ENCODE measurements at regions not wholly inside any gene's neighbourhood (a gene's known extent, or its start where the extent isn't known, plus 50 kb on each side); places are given as distances from the start of the nearest gene placed in this dataset.

- H3K27ac ChIP-seq, result no peak overlapping the region
These were observed 333.5 kb downstream of the DEPDC1B start for GRCh38 chr5:60366489-60366888.

GRCh38 chr5:60365001-60365400, 335.0 kb downstream of the DEPDC1B start:
- TF ChIP-seq CTCF (IDR thresholded peaks at IDR 0.05) (no peak), ZFX (IDR thresholded peaks at IDR 0.05; ENCODE audit: borderline replicate concordance) (no peak)
- H3K27ac ChIP-seq, result no peak overlapping the region

More at GRCh38 chr5:60366489-60366888, 333.5 kb downstream of the DEPDC1B start:
- TF ChIP-seq ZFX (IDR thresholded peaks at IDR 0.05; ENCODE audit: borderline replicate concordance), result no peak
- no peak for TF ChIP-seq CTCF (IDR thresholded peaks at IDR 0.05)

- H3K27ac ChIP-seq, result no peak overlapping the region
- no peak for TF ChIP-seq ZFX (IDR thresholded peaks at IDR 0.05; ENCODE audit: borderline replicate concordance)
- no peak for TF ChIP-seq CTCF (IDR thresholded peaks at IDR 0.05)
These were observed 337.8 kb downstream of the DEPDC1B start for GRCh38 chr5:60362158-60362557.

GRCh38 chr5:60360355-60360754, 339.6 kb downstream of the DEPDC1B start:
- no peak overlapping the region for H3K27ac ChIP-seq
- TF ChIP-seq ZFX (IDR thresholded peaks at IDR 0.05; ENCODE audit: borderline replicate concordance) (no peak), CTCF (IDR thresholded peaks at IDR 0.05) (no peak)

GRCh38 chr5:60357302-60357701, 342.7 kb downstream of the DEPDC1B start:
- TF ChIP-seq CTCF (IDR thresholded peaks at IDR 0.05) (no peak), ZFX (IDR thresholded peaks at IDR 0.05; ENCODE audit: borderline replicate concordance) (no peak)
- H3K27ac ChIP-seq, result no peak overlapping the region

- no peak overlapping the region for H3K27ac ChIP-seq
- TF ChIP-seq CTCF (IDR thresholded peaks at IDR 0.05) (no peak), ZFX (IDR thresholded peaks at IDR 0.05; ENCODE audit: borderline replicate concordance) (no peak)
These were observed 343.2 kb downstream of the DEPDC1B start for GRCh38 chr5:60356745-60357144.

- no peak overlapping the region for H3K27ac ChIP-seq
- TF ChIP-seq CTCF (IDR thresholded peaks at IDR 0.05) (no peak), ZFX (IDR thresholded peaks at IDR 0.05; ENCODE audit: borderline replicate concordance) (no peak)
These were observed 344.8 kb downstream of the DEPDC1B start for GRCh38 chr5:60355181-60355580.
